A549 (cell line): ENCODE measurements at regions not wholly inside any gene's neighbourhood (a gene's known extent, or its start where the extent isn't known, plus 50 kb on each side); places are given as distances from the start of the nearest gene placed in this dataset.

Experiments
- ATAC-seq, 2 experiments: fragments of 200-7000 bp in 1 of 2; fragments of >200 bp in 1 of 2; cut with Nextera tagmentation in 1 of 2; cut with Tn5 transposase in 1 of 2; 3 replicates each; pipeline versions ENCODE4 v1.8.0 to v1.9.1; 2018 to 2020; ENCODE audit warnings: mild to moderate bottlenecking in 1 of 2, moderate library complexity in 1 of 2
- CTCF ChIA-PET: fragments of 300-600 bp; sonication (Branson Sonifier 250); formaldehyde crosslinking; extraction: SDS; loops from one replicate; lab custom pipeline; 2021; ENCODE audit warnings: antibody characterized with exemption, inconsistent platforms; lab: Yijun Ruan, JAX
- POLR2A ChIA-PET: fragments of 350-600 bp; formaldehyde crosslinking; extraction: SDS; loops from one replicate; lab custom pipeline; 2021; ENCODE audit warnings: antibody characterized with exemption, inconsistent platforms; lab: Yijun Ruan, JAX
- DNase-seq, 2 experiments: peaks; one replicate each; pipeline versions ENCODE4 v3.0.0 to v3.0.0-alpha.2; 2011 to 2016; ENCODE audit warnings: low read depth in 1 of 2, low spot score in 1 of 2
- FAIRE-seq: peaks from 2 replicates; lab custom pipeline; 2011; peaks lifted over from hg19 to GRCh38; lab: Jason Lieb, UNC
- H3K27ac ChIP-seq, 2 experiments: fragments of >200 bp; sonication (Bioruptor Twin); formaldehyde crosslinking; 3 replicates each; pipeline ENCODE4 v1.5.1; 2016 to 2017
- H3K4me1 ChIP-seq: fragments of >200 bp; sonication (Bioruptor Twin); formaldehyde crosslinking; 3 replicates; pipeline ENCODE4 v1.6.1; 2016
- H3K4me2 ChIP-seq: fragments of >200 bp; sonication (Bioruptor Twin); formaldehyde crosslinking; 3 replicates; pipeline ENCODE4 v1.6.1; 2016
- H3K4me3 ChIP-seq: fragments of >200 bp; sonication (Bioruptor Twin); formaldehyde crosslinking; 3 replicates; pipeline ENCODE4 v1.5.1; 2016
- H3K9me3 ChIP-seq: fragments of >200 bp; sonication (Bioruptor Twin); formaldehyde crosslinking; 3 replicates; pipeline ENCODE4 v1.6.1; 2016
- CBX2 ChIP-seq: fragments of 200-600 bp; sonication (generic); IDR thresholded peaks from 2 replicates; pipeline ENCODE4 v1.6.1; 2016; ENCODE audit warnings: low read depth, mild to moderate bottlenecking, borderline replicate concordance
- CEBPB ChIP-seq, 2 experiments: fragments of >200 bp in 1 of 2; sonication (Bioruptor Twin) in 1 of 2; formaldehyde crosslinking in 1 of 2; IDR thresholded peaks; 2 replicates each; pipeline ENCODE4 v1.6.1; 2012 to 2016
- EP300 ChIP-seq, 2 experiments: fragments of >200 bp; sonication (Bioruptor Twin); formaldehyde crosslinking; IDR thresholded peaks; 2 replicates in 1 of 2; 3 replicates in 1 of 2; pipeline ENCODE4 v1.6.1; 2016 to 2017
- HDAC2 ChIP-seq: fragments of 200-600 bp; sonication (generic); IDR thresholded peaks from 2 replicates; pipeline ENCODE4 v1.6.1; 2016
- HOXB13 ChIP-seq: fragments of 250-450 bp; sonication (Bioruptor Pico); IDR thresholded peaks from 2 replicates; pipeline ENCODE4 v1.5.0; 2020; ENCODE audit warnings: low read depth, mild to moderate bottlenecking, moderate library complexity
- HOXB5 ChIP-seq: fragments of 250-450 bp; sonication (Bioruptor Pico); IDR thresholded peaks from 2 replicates; pipeline ENCODE4 v1.5.0; 2020; ENCODE audit warnings: mild to moderate bottlenecking, moderate library complexity
- JUNB ChIP-seq: fragments of >200 bp; sonication (Bioruptor Twin); formaldehyde crosslinking; IDR thresholded peaks from 2 replicates; pipeline ENCODE4 v1.6.1; 2016
- KDM1A ChIP-seq: fragments of 200-600 bp; sonication (generic); IDR thresholded peaks from 2 replicates; pipeline ENCODE4 v1.6.1; 2016; ENCODE audit warnings: low read depth, mild to moderate bottlenecking
- KDM5A ChIP-seq: fragments of 200-600 bp; sonication (generic); IDR thresholded peaks from 2 replicates; pipeline ENCODE4 v1.6.1; 2016; ENCODE audit warnings: antibody characterized with exemption, mild to moderate bottlenecking
- MYC ChIP-seq: IDR thresholded peaks from 2 replicates; pipeline ENCODE4 v1.6.1; 2012; ENCODE audit warnings: mild to moderate bottlenecking, inconsistent platforms, low read length, improper control_type of control experiment, borderline replicate concordance
- NFE2L2 ChIP-seq: fragments of 150-350 bp; conservative IDR thresholded peaks from 2 replicates; pipeline ENCODE4 v1.6.1; 2014; ENCODE audit warnings: low read length
- ZC3H11A ChIP-seq: fragments of 450-650 bp; IDR thresholded peaks from 2 replicates; pipeline ENCODE4 v1.6.1; 2014; ENCODE audit warnings: antibody characterized with exemption, mild to moderate bottlenecking
- ZSCAN20 ChIP-seq: fragments of 250-450 bp; sonication (Bioruptor Pico); IDR thresholded peaks from 2 replicates; pipeline ENCODE4 v1.8.0; 2022; ENCODE audit warnings: mild to moderate bottlenecking, moderate library complexity
- WGBS: methylation state at CpG from one replicate; pipeline ENCODE4 v1.1.6; 2017; ENCODE audit errors: missing lambda C conversion rate; 5-methylcytosine and 5-hydroxymethylcytosine counted together

DNA sequence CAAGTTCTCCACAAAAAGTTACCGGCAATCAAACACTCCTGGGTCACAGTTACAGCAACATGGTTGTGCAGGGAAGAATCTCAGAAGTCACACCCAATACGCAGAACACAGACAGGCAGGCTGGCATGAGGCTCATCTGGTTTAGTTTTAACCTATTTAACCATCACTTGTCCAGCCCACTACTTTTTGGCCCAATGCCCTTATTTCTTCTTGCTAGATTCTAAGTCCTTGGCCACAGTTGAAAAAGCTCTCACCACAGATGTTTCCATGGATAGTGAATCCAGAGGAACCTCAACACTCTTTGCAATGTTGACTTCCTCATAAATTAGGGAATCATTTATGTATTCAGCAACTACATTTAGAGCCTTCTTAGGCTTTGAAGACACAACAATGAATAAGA lies 50.7 kb upstream of the FNDC3A start:
- POLR2A ChIA-PET: no interaction called here
- DNase-seq: no peak
- H3K4me3 ChIP-seq: no peak overlapping the region
- no peaks in the 10 kb centered on the region for H3K4me1 ChIP-seq
- no peak overlapping the region for H3K27ac ChIP-seq
- WGBS: 93% methylated on average over 2 of the region's 2 CpGs
- no peak for ATAC-seq
- CTCF ChIA-PET: no interaction called here
- no peaks in the 10 kb centered on the region for H3K9me3 ChIP-seq
- TF ChIP-seq HOXB5 (CRISPR knock-in tag) (no peak), KDM1A (no peak), KDM5A (no peak), EP300 (IDR thresholded peaks at IDR 0.05) (no peak), ZSCAN20 (no peak), JUNB (no peak), CEBPB (IDR thresholded peaks at IDR 0.05) (no peak), HOXB13 (CRISPR knock-in tag) (no peak), MYC (no peak), CBX2 (no peak), HDAC2 (no peak), ZC3H11A (no peak), NFE2L2 (no peak)
- TF ChIP-seq, all 56 proteins: peak for 0
- no peak for FAIRE-seq
- H3K4me2 ChIP-seq: no peak overlapping the region
